ENCODE measurements at regions not wholly inside any gene's neighbourhood (a gene's known extent, or its start where the extent isn't known, plus 50 kb on each side); places are given as distances from the start of the nearest gene placed in this dataset.

DNA sequence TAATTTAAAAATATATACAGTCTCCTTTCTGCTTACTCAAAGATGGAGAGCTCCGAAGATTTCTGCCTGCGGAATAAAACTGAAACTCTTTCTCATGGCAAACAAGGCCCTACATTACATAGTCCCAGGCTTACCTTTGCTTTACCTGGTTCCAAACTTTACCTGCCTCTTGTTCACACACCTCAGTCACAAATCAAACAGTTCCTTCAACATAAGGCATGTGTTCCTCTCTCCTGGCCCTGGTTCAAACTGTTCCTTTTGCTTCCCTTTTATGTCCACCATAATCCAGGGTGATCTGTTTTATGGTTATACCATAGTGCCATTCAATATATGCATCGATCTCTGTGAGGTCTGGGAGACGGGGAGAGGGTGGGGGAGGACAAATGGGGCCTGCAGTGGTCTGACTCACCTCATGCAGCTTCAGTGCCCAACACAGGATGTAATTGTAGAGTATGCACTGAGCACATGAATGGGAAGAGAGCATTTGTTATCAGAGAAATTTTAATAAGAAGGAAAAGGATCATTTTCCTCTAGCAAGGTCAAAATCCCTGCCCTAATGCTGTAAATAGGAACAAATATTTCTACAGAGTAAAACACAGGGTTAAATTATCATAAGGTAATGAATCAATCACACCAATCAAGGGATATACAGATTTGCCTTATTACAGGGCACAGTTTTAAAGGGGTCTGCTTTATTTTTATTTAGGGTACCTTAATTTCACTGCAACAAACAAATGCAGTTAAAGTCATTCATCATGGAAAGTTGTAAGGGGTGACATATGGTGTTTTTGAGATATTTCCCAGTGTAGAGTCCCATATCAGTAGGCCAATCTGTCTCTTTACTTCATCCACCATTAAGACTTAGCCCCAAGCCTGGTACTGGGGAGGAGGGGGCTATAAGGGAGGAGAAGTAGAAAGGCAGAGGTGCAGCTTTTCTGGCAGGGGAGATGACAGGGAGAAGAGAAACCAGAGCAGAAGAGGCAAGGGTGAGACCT lies 88.8 kb upstream of the PDE1C start:
- Histone ChIP-seq H3K9me3 (ENCODE audit: control insufficient read depth in 4 of 4, low read length in 3 of 4) (no peaks in the 10 kb centered on the region), H3K27me3 (ENCODE audit: control insufficient read depth in 4 of 4, insufficient read depth in 4 of 4, low read length in 3 of 4) (peaks cover 0 to 2% (median 0%) of the 10 kb centered on the region in 4 donors), H3K27ac (ENCODE audit: low read depth in 1 of 2, low read length in 2 of 2) (no peak overlapping the region), H3K4me3 (ENCODE audit: low read depth in 1 of 3, low read length in 3 of 3) (no peak overlapping the region), H3K9ac (ENCODE audit: low read depth in 1 of 2, low read length in 2 of 2) (no peak overlapping the region), H3K4me1 (ENCODE audit: control insufficient read depth in 4 of 4, insufficient read depth in 4 of 4, low read length in 3 of 4) (no peaks in the 10 kb centered on the region), H3K36me3 (ENCODE audit: control insufficient read depth in 4 of 4, insufficient read depth in 3 of 4, low read depth in 1 of 4, low read length in 3 of 4) (no peaks in the 10 kb centered on the region)
- DNase-seq (ENCODE audit: low spot score) = no peak
- TF ChIP-seq RXRA (IDR thresholded peaks at IDR 0.05) (no peak), EGR1 (IDR thresholded peaks at IDR 0.05; ENCODE audit: low read depth in 2 of 2) (no peak), FOXA1 (IDR thresholded peaks at IDR 0.05) (no peak), YY1 (IDR thresholded peaks at IDR 0.05) (no peak), GABPA (IDR thresholded peaks at IDR 0.05 in 1 of 2, conservative IDR thresholded peaks at IDR 0.05 in 1 of 2) (no peak), TAF1 (conservative IDR thresholded peaks at IDR 0.05) (no peak), HNF4G (IDR thresholded peaks at IDR 0.05) (no peak), HNF4A (conservative IDR thresholded peaks at IDR 0.05) (no peak)
- TF ChIP-seq, protein P1, sequence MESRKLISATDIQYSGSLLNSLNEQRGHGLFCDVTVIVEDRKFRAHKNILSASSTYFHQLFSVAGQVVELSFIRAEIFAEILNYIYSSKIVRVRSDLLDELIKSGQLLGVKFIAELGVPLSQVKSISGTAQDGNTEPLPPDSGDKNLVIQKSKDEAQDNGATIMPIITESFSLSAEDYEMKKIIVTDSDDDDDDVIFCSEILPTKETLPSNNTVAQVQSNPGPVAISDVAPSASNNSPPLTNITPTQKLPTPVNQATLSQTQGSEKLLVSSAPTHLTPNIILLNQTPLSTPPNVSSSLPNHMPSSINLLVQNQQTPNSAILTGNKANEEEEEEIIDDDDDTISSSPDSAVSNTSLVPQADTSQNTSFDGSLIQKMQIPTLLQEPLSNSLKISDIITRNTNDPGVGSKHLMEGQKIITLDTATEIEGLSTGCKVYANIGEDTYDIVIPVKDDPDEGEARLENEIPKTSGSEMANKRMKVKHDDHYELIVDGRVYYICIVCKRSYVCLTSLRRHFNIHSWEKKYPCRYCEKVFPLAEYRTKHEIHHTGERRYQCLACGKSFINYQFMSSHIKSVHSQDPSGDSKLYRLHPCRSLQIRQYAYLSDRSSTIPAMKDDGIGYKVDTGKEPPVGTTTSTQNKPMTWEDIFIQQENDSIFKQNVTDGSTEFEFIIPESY (IDR thresholded peaks at IDR 0.05) = no peak
- TF ChIP-seq, protein P2, sequence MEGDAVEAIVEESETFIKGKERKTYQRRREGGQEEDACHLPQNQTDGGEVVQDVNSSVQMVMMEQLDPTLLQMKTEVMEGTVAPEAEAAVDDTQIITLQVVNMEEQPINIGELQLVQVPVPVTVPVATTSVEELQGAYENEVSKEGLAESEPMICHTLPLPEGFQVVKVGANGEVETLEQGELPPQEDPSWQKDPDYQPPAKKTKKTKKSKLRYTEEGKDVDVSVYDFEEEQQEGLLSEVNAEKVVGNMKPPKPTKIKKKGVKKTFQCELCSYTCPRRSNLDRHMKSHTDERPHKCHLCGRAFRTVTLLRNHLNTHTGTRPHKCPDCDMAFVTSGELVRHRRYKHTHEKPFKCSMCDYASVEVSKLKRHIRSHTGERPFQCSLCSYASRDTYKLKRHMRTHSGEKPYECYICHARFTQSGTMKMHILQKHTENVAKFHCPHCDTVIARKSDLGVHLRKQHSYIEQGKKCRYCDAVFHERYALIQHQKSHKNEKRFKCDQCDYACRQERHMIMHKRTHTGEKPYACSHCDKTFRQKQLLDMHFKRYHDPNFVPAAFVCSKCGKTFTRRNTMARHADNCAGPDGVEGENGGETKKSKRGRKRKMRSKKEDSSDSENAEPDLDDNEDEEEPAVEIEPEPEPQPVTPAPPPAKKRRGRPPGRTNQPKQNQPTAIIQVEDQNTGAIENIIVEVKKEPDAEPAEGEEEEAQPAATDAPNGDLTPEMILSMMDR (IDR thresholded peaks at IDR 0.05; ENCODE audit: low read depth, low read length, missing input control) = no peak
- TF ChIP-seq, protein P3, sequence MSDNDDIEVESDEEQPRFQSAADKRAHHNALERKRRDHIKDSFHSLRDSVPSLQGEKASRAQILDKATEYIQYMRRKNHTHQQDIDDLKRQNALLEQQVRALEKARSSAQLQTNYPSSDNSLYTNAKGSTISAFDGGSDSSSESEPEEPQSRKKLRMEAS (IDR thresholded peaks at IDR 0.05) = no peak
- TF ChIP-seq, protein P4, sequence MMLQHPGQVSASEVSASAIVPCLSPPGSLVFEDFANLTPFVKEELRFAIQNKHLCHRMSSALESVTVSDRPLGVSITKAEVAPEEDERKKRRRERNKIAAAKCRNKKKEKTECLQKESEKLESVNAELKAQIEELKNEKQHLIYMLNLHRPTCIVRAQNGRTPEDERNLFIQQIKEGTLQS (IDR thresholded peaks at IDR 0.05) = no peak
- 75% methylated on average over 4 of the region's 4 CpGs for WGBS

DNA sequence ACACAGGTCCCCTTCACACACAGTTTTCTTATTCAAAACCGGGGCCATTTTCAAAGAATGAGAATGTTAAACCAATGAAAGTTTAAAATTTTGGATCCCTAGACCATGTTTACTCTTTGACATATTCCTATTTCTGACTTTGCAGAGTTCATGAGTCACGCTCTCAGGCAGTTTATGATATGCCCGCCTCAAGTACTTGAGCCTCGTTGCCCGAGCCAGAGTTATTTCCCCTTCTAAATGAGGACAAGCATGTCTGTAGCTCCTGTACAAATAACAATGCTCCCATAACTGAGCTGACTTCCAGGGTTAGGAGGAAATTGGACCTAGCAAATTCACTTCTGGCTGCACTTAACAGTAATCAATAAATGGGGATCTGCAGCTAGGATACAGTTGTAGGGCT lies 87.9 kb upstream of the PDE1C start:
- TF ChIP-seq, protein P1 (IDR thresholded peaks at IDR 0.05) = no peak
- TF ChIP-seq TAF1 (conservative IDR thresholded peaks at IDR 0.05) (no peak), FOXA1 (IDR thresholded peaks at IDR 0.05) (no peak), SP1 (IDR thresholded peaks at IDR 0.05) (no peak), HNF4G (IDR thresholded peaks at IDR 0.05) (no peak), GABPA (IDR thresholded peaks at IDR 0.05 in 1 of 2, conservative IDR thresholded peaks at IDR 0.05 in 1 of 2) (no peak), EGR1 (IDR thresholded peaks at IDR 0.05; ENCODE audit: low read depth in 2 of 2) (no peak), NR2F2 (IDR thresholded peaks at IDR 0.05) (no peak), RAD21 (IDR thresholded peaks at IDR 0.05) (no peak), YY1 (IDR thresholded peaks at IDR 0.05) (no peak)
- TF ChIP-seq, protein P2 (IDR thresholded peaks at IDR 0.05; ENCODE audit: low read depth, low read length, missing input control) = no peak
- TF ChIP-seq, protein P3 (IDR thresholded peaks at IDR 0.05) = no peak
- Histone ChIP-seq H3K4me3 (ENCODE audit: low read depth in 1 of 3, low read length in 3 of 3) (no peak overlapping the region), H3K9me3 (ENCODE audit: control insufficient read depth in 4 of 4, low read length in 3 of 4) (no peaks in the 10 kb centered on the region), H3K4me1 (ENCODE audit: control insufficient read depth in 4 of 4, insufficient read depth in 4 of 4, low read length in 3 of 4) (no peaks in the 10 kb centered on the region), H3K27me3 (ENCODE audit: control insufficient read depth in 4 of 4, insufficient read depth in 4 of 4, low read length in 3 of 4) (peaks cover 0 to 2% (median 0%) of the 10 kb centered on the region in 4 donors), H3K9ac (ENCODE audit: low read depth in 1 of 2, low read length in 2 of 2) (no peak overlapping the region), H3K36me3 (ENCODE audit: control insufficient read depth in 4 of 4, insufficient read depth in 3 of 4, low read depth in 1 of 4, low read length in 3 of 4) (no peaks in the 10 kb centered on the region), H3K27ac (ENCODE audit: low read depth in 1 of 2, low read length in 2 of 2) (no peak overlapping the region)
- WGBS = 72% methylated on average over 5 of the region's 5 CpGs
- DNase-seq (ENCODE audit: low spot score) = no peak
